CD4-positive, alpha-beta T cell treated with Interleukin-15 for 4 hours (primary cell): ENCODE measurements at regions not wholly inside any gene's neighbourhood (a gene's known extent, or its start where the extent isn't known, plus 50 kb on each side); places are given as distances from the start of the nearest gene placed in this dataset.
"Not testable (repeated sequence)": the region's sequence is repeated elsewhere in the genome, so short reads cannot be mapped to it uniquely, and the experiment has no call there.

ENCODE experiments used
- DNase-seq: peaks from one replicate; pipeline ENCODE4 v3.0.0-alpha.2; 2020; ENCODE audit warnings: low spot score

- no peak for DNase-seq
Measured at GRCh38 chr2:173547499-173547898, 192.8 kb downstream of the CDCA7 start.

GRCh38 chr2:173550143-173550542 lies 195.5 kb downstream of the CDCA7 start:
- no peak for DNase-seq

DNA sequence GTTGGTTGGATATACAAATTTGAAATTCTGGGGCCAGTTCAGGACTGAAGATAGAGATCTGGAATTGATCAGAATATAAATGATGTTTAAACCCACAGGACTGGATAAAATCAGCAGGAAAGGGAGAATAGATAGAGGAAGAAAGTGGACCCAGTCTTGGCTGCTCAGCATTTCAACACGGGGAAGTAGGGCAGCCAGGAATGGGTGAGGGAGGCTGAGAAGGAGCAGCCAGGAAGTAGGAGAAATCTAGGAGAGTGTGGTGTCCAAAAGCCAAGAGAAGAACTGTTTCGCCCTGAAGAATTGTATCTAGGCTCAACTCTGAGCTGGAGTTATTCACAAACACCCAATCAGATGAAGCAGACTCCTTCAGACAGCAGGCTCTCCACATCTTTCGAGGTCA lies 197.9 kb downstream of the CDCA7 start:
- no peak for DNase-seq

DNA sequence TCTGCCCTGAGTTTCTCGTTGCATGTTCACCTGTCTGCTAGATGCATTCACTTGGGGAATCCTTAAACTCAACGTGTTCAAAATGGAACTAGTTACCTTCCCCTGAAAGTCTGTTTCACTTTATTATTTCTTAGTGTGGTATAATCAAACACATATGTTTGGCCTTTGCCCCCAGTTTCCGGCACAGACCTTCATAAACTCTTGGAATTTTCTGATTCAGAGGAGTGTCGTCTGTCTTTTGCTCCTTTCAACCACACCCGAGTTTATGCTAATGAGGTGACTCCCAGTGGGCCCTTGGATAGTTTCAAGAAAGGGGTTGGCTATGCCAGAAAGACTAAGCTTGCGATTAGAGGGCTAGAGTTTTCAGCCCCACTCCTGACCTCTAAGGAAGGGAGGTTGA lies 198.9 kb downstream of the CDCA7 start:
- no peak for DNase-seq

DNA sequence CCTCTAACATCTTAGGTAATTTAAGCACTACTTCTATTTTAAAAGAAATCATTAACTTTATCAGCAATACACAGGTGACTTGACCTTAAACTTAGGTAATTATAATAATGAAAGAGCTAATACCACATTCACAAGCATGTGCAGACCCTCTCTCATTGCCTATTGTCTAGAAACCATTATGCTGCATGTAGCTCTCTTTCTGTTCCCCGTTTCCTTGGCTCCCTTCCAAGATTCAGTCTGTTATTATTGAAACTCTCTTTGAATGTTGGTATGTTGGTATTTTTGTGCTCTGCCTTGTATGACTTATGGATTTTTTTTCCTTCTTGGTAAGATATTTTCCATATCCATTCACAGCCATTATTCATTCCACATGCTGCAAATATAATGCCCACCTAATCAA lies 201.2 kb downstream of the CDCA7 start:
- DNase-seq: no peak

DNA sequence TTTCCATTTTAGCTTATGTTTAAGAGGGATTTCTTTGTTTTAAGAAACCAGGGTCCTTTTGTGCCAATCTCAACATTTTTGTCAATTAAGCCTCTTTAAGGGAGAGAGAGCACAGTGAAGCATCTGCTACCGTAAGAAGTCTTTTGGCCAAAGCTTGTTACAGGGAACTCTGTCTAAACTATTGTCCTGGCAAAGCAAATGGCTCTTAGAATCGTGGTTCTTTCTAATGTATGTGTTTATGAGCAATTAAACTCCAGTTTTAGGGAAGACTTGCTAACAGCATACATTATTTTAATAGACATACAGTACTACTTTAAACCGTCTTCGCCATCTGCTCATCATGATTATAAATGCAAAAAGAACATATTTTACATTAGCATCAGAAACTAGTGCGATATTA lies 202.1 kb downstream of the CDCA7 start:
- DNase-seq: no peak

DNA sequence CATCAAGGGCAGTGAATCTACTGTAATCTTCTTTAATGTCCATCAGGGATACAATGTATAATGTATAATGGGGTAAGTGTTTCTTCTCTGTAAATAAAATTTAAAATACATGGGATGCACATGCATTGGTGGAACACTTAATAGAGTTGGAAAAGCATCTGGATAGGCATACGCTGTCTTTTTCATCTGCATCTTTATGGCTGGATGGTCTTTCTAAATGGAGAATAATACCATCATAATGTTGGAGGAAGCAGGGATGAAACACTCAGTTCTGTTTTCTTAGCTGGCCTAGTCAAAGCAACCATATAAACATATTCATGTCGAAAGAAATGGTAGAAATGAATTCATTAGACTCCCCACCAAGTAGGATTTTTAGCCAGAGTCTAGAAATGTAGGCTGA lies 202.8 kb downstream of the CDCA7 start:
- no peak for DNase-seq

- no peak for DNase-seq
Measured at GRCh38 chr2:173567493-173567892, 212.8 kb downstream of the CDCA7 start.

- DNase-seq: no peak
Measured at GRCh38 chr2:173568054-173568453, 213.4 kb downstream of the CDCA7 start.

GRCh38 chr2:173571021-173571821 lies 216.5 kb downstream of the CDCA7 start:
- no peak for DNase-seq

DNA sequence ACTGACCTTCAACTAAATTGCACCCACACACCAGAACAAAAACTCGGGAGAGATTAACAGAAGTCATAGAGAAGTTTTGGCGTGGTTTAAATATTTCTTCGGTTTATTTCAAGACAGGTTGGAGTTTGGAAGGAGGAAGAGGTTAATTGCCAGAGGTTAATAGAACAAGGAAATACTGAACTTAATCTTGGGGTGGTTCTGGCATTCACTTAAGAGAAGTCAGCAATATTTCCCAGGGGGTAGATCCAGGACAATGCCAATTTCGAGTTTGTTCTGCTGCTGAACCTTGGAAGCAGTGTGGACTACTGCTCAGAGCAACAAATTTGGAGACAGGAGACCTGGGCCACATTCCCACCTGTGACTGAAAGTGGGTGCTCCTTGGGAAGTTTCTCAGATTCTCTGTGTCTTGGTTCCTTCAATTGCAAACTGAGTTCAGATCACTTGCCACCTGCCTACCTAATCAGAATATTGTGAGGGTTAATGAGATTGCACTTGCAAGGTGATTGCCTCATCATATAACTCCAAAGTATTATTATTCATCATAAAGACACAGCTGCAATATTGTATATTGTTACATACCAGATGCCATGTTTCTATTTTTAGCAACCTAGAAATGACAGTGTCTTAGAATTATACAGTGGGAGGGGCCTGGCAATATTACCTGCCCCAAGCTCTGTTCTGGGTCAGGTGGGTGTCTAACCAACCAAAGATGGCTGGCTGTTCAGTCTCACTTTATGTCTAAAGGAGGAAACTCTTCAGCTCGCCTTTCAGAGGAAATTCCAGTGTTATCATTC lies 217.4 kb downstream of the CDCA7 start:
- no peak for DNase-seq

- DNase-seq: no peak
Measured at GRCh38 chr2:173572848-173573247, 218.2 kb downstream of the CDCA7 start.

DNA sequence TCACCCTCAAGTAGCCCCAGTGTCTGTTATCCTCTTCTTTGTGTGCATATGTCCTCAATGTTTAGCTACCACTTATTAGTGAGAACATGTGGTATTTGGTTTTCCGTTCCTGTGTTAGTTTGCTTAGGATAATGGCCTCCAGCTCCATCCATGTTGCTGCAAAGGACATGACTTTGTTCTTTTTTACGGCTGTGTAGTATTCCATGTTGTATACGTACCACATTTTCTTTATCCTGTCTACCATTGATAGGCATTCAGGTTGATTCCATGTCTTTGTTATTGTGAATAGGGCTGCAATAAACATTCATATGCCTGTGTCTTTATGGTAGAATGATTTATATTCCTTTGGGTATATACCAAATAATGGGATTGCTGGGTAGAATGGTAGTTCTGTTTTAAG lies 219.1 kb downstream of the CDCA7 start:
- not testable (repeated sequence) for DNase-seq

DNA sequence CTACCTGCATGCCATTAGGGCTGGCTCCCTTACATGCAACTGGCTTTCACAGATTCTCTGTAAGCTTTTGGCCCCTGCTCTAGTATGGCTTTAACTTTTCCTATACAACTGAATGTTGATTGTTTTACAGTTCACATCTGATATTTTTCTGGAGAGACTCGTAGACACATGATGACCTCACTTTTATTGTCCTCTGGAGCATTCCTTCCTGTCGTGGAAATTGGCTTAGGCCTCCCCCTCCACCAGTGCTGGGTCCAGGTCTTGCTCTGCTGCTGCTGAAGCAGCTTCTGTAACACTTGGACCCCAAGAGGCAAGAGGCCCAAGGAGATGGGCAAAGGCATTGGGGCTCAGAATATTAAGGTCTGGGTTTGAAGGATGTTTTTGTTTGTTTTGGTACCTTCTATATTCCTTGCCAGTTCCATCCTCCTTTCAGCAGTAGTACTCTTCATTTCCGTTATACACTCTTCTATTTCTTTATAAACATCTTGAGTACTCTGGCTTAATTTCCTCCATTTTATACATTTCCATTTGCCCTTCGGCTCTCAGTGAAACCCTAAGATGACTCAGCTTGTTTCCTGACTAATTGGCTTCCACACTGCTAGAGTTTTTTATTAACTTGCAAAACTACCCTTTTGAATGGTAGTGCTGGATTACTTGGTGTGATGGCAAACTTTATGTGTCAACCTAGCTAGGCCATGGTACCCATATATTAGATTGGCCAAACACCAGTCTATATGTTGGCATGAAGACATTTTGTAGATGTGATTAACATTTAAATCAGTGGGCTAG lies 219.8 kb downstream of the CDCA7 start:
- no peak for DNase-seq

DNA sequence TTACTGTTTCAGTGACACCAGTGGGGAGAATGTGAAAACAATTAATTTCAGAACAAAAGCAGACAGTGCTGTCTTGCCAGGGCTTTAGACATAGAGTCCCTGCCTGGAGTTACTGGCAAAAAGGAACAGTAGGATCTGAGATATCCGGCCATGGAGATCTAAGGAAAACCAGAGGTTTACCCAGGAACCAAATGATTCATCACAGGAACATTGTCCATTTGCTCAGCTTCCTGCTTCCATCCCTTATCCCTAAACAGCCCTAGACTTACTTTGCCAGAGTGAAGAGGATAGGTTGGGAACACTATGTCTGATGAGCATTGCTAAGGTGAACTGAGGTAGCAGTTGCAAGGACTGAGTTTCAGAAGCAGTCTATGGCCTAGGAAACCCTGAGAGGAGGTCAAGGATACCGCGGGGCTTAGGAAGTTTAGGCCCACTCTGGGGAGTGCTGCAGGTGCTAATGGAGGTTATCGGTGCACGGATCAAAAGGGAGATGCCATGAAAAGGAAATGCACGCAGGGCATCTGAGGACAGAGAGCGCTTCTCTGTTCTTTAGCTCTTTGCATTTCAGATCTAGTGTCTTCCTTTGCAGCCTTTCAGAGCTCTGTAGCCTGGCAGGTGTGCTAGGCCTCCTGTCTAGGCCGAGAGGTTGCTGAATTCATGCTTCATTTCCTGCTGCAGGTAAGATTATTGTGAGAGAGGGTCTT lies 223.9 kb downstream of the CDCA7 start:
- DNase-seq: no peak

- no peak for DNase-seq
Measured at GRCh38 chr2:173580351-173580750, 225.7 kb downstream of the CDCA7 start.

DNA sequence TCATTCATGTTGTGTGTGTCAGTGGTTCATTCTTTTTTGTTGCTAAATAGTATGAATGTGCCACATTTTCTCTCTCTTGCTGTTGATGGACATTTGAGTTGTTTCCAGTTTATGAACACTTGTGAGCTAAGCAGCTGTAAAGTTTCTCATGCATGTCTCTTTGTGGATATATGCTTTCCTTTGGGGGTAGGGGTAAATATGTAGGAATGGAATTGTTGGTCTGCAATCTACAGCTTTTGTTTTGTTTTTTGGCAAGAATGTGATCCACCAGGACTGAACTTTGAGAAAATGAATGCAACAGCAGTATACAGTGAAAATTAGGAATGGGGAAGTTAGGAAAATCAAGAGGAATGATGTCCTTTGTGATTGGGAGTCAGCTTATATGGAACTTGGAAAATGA lies 226.3 kb downstream of the CDCA7 start:
- DNase-seq: no peak

DNA sequence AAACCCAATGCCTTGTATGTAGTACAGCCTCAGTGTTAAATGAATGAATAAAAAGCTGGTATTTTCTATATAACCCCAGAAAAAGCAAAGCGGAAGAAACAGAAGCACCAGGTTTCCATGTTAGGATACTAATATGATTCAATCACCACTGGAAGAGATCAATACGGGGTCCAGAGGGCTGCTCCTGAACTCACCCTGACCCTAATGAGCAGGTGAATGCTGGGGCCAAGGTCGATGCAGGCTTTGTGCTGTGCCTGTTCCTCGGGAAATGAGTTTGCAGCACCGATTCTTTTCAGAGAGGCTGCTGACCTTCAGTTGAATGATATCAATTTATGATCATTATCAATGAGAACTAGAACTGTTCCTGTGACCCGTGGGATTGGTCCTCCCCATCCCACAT lies 228.5 kb downstream of the CDCA7 start:
- DNase-seq: no peak

GRCh38 chr2:173584000-173584399 lies 229.3 kb downstream of the CDCA7 start:
- no peak for DNase-seq

GRCh38 chr2:173584676-173585458 lies 230.2 kb downstream of the CDCA7 start:
- no peak for DNase-seq

GRCh38 chr2:173588931-173589369 lies 234.3 kb downstream of the CDCA7 start:
- DNase-seq: no peak
